Gastroesophageal sphincter (tissue), 3 donors: ENCODE measurements at regions not wholly inside any gene's neighbourhood (a gene's known extent, or its start where the extent isn't known, plus 50 kb on each side); places are given as distances from the start of the nearest gene placed in this dataset.

ENCODE experiments used
- POLR2A ChIP-seq, 2 donors: fragments of 450-650 bp; IDR thresholded peaks; one replicate each; pipeline ENCODE4 v1.6.1; 2017; ENCODE audit warnings: antibody characterized with exemption in 2 of 2, mild to moderate bottlenecking in 2 of 2, moderate library complexity in 1 of 2
- TF ChIP-seq, protein P1 (sequence below), 4 experiments: fragments of 200-600 bp in 2 of 4; fragments of 450-650 bp in 2 of 4; sonication (generic) in 1 of 4; IDR thresholded peaks; one replicate each; pipeline ENCODE4 v1.5.1; 2017 to 2019; ENCODE audit warnings: antibody characterized with exemption in 4 of 4, mild to moderate bottlenecking in 2 of 4, moderate library complexity in 2 of 4

DNA sequence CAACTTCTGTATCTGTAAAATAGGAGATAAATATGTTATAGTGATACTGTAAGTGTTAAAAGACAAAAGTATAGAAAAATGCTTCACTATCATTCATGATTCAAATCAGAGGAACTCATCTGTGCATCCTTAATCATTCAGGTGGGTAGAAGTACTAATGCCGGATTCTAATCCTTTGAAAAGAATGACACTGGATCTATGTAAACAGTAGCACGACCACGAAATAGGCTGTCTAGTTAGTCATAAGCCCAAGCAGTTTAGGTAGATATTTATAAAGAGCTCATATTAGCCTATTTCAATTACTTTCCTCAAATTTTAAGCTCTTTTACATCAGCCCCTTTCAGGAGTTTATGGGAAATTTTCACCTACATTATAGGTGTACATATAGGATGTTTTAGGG lies 437.9 kb downstream of the SOX2 start:
- TF ChIP-seq, protein P1, sequence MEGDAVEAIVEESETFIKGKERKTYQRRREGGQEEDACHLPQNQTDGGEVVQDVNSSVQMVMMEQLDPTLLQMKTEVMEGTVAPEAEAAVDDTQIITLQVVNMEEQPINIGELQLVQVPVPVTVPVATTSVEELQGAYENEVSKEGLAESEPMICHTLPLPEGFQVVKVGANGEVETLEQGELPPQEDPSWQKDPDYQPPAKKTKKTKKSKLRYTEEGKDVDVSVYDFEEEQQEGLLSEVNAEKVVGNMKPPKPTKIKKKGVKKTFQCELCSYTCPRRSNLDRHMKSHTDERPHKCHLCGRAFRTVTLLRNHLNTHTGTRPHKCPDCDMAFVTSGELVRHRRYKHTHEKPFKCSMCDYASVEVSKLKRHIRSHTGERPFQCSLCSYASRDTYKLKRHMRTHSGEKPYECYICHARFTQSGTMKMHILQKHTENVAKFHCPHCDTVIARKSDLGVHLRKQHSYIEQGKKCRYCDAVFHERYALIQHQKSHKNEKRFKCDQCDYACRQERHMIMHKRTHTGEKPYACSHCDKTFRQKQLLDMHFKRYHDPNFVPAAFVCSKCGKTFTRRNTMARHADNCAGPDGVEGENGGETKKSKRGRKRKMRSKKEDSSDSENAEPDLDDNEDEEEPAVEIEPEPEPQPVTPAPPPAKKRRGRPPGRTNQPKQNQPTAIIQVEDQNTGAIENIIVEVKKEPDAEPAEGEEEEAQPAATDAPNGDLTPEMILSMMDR (IDR thresholded peaks at IDR 0.05) = no peak
- TF ChIP-seq POLR2A (IDR thresholded peaks at IDR 0.05) = no peak
